ENCODE measurements at regions not wholly inside any gene's neighbourhood (a gene's known extent, or its start where the extent isn't known, plus 50 kb on each side); places are given as distances from the start of the nearest gene placed in this dataset.

DNA sequence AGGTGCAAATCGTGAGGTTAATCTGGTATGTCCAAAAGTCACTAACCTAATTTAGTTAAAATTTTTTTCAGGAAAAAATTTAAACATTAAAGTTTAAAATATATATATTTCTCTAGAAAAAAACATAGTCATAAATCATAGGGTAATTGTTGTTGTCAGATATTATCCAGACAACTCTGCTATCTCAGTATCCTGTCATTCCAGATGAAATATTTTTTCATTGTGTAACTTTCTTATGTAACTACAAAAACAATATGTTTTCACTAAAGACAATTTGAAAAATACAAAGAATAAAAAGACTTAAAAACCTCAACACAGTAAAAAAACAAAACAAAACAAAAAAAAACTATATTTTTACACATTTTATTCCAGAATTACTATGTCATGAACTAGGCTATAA is 57.6 kb downstream of the TENT5A start:
- TF ChIP-seq, protein P1, sequence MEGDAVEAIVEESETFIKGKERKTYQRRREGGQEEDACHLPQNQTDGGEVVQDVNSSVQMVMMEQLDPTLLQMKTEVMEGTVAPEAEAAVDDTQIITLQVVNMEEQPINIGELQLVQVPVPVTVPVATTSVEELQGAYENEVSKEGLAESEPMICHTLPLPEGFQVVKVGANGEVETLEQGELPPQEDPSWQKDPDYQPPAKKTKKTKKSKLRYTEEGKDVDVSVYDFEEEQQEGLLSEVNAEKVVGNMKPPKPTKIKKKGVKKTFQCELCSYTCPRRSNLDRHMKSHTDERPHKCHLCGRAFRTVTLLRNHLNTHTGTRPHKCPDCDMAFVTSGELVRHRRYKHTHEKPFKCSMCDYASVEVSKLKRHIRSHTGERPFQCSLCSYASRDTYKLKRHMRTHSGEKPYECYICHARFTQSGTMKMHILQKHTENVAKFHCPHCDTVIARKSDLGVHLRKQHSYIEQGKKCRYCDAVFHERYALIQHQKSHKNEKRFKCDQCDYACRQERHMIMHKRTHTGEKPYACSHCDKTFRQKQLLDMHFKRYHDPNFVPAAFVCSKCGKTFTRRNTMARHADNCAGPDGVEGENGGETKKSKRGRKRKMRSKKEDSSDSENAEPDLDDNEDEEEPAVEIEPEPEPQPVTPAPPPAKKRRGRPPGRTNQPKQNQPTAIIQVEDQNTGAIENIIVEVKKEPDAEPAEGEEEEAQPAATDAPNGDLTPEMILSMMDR (IDR thresholded peaks at IDR 0.05): no peak
- TF ChIP-seq POLR2A (IDR thresholded peaks at IDR 0.05; ENCODE audit: low read depth): no peak
- no peaks in the 10 kb centered on the region for H3K27me3 ChIP-seq
- intact Hi-C loops (cut with DNase I): no loop called here
- DNase-seq (ENCODE audit: extremely low spot score): no peak
- H3K4me3 ChIP-seq: no peak overlapping the region
- H3K27ac ChIP-seq (replicated peaks in 1 of 4): no peak overlapping the region
- H3K9me3 ChIP-seq: no peaks in the 10 kb centered on the region
- no peaks in the 10 kb centered on the region for H3K36me3 ChIP-seq
- peaks cover 2 to 18% (median 16%) of the 10 kb centered on the region in 4 donors for H3K4me1 ChIP-seq
- WGBS: 88% methylated on average over 1 of the region's 1 CpG

DNA sequence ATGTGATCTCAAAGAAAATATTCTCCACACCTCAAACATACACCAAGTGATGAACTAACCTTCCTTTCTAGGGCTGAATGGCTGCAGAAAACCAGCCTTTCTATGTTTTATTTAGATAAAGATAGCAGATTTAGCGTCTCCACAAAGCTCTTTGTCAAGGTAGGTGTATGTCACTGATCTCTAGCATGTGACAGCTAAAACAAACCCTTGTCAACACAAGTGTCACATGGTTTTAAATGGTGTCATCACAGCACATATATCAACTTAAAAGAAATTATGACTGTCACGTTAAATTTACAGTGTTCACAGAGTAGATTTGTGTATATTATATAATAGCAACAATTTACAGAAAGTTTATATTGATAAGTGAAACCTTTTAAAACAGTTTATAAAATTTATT is 58.3 kb downstream of the TENT5A start:
- TF ChIP-seq POLR2A (IDR thresholded peaks at IDR 0.05; ENCODE audit: low read depth) (no peak), POLR2AphosphoS5 (IDR thresholded peaks at IDR 0.05) (no peak), EP300 (IDR thresholded peaks at IDR 0.05) (no peak)
- TF ChIP-seq, protein P1 (IDR thresholded peaks at IDR 0.05): no peak
- Histone ChIP-seq H3K4me3 (no peak overlapping the region), H3K27me3 (no peaks in the 10 kb centered on the region), H3K27ac (replicated peaks in 1 of 4) (no peak overlapping the region), H3K36me3 (no peaks in the 10 kb centered on the region), H3K9me3 (no peaks in the 10 kb centered on the region), H3K4me1 (peaks cover 2 to 18% (median 16%) of the 10 kb centered on the region in 4 donors)
- no peak for DNase-seq (ENCODE audit: extremely low spot score)
- intact Hi-C loops (cut with DNase I): no loop called here
- 66% methylated on average over 2 of the region's 2 CpGs for WGBS

DNA sequence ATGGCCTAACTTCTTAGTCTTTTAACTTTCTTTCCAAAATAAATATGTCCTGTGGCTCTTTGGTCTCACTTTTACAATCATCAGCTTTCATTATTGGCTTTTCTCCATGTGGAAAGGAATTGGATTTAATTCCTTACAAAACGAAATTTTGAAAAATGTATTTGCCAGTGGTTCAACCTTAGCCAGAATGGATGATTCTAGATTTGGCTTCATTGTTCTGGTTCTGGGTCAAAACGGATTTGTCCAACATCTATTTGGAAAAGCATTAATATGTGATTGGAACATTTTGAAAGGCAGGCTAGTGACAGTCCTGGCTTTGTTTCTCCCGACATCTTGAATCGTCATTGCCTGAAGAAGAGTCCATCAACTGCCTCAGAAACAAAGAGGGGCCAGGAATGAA is 59.2 kb downstream of the TENT5A start:
- intact Hi-C loops (cut with DNase I): no loop called here
- DNase-seq (ENCODE audit: extremely low spot score): no peak
- TF ChIP-seq POLR2A (IDR thresholded peaks at IDR 0.05; ENCODE audit: low read depth) (no peak), EP300 (IDR thresholded peaks at IDR 0.05) (no peak), POLR2AphosphoS5 (IDR thresholded peaks at IDR 0.05) (no peak)
- TF ChIP-seq, protein P1 (IDR thresholded peaks at IDR 0.05): no peak
- 67% methylated on average over 4 of the region's 4 CpGs for WGBS
- no peaks in the 10 kb centered on the region for H3K36me3 ChIP-seq
- H3K27me3 ChIP-seq: no peaks in the 10 kb centered on the region
- H3K27ac ChIP-seq (replicated peaks in 1 of 4): no peak overlapping the region
- no peak overlapping the region for H3K4me3 ChIP-seq
- peaks cover 2 to 18% (median 16%) of the 10 kb centered on the region in 4 donors for H3K4me1 ChIP-seq
- H3K9me3 ChIP-seq: no peaks in the 10 kb centered on the region

DNA sequence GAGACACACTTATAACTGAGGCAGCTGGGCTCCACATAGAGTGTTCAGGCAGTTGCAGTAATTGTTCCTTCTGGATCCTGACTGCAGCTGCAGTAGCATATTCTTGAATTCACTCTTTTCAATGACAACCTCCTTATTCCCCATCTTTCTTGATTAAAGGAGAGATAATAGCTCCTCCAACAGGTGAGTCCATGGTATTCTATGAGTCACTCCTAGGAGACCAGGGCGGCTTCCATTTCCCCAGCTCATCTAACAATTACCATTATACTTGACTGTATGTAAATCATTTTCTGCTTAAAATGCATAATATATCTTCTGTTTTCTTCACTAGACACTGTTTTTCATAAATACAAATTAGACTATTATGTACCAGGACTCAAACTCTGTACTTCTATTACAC is 62.4 kb downstream of the TENT5A start:
- TF ChIP-seq POLR2A (IDR thresholded peaks at IDR 0.05; ENCODE audit: low read depth): no peak
- TF ChIP-seq EP300 (IDR thresholded peaks at IDR 0.05): no peak
- TF ChIP-seq, protein P1 (IDR thresholded peaks at IDR 0.05): no peak
- TF ChIP-seq POLR2AphosphoS5 (IDR thresholded peaks at IDR 0.05): no peak
- Histone ChIP-seq H3K4me3 (no peak overlapping the region), H3K27ac (replicated peaks in 1 of 4) (no peak overlapping the region), H3K36me3 (no peaks in the 10 kb centered on the region), H3K27me3 (no peaks in the 10 kb centered on the region), H3K9me3 (no peaks in the 10 kb centered on the region), H3K4me1 (no peaks in the 10 kb centered on the region)
- 100% methylated on average over 1 of the region's 1 CpG for WGBS
- no peak for DNase-seq (ENCODE audit: extremely low spot score)
- intact Hi-C loops (cut with DNase I): no loop called here

DNA sequence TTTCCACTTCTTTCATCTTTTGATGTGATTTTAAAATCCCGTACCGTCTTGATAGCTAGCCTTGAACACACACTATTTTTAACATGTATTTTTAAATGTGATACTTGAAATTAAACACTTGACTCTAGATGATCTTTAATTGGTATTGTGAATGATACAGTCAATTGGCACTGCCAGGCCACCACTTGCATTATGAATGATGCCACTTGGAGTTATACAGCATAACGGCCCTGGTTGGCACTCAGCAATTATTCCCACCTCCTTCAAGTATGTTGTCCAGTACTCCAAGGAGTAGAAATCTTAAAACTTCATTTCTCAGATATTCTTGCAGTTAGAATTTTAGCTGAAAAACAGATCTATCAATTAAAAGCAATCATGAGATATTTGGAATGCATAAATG is 62.9 kb downstream of the TENT5A start:
- 93% methylated on average over 3 of the region's 3 CpGs for whole genome bisulfite sequencing
- Histone ChIP-seq H3K4me1 (no peaks in the 10 kb centered on the region), H3K36me3 (no peaks in the 10 kb centered on the region), H3K4me3 (no peak overlapping the region), H3K9me3 (no peaks in the 10 kb centered on the region), H3K27ac (replicated peaks in 1 of 4) (no peak overlapping the region), H3K27me3 (no peaks in the 10 kb centered on the region)
- no peak for DNase-seq (ENCODE audit: extremely low spot score)
- TF ChIP-seq, protein P1 (IDR thresholded peaks at IDR 0.05): no peak
- TF ChIP-seq POLR2A (IDR thresholded peaks at IDR 0.05; ENCODE audit: low read depth) (no peak), EP300 (IDR thresholded peaks at IDR 0.05) (no peak), POLR2AphosphoS5 (IDR thresholded peaks at IDR 0.05) (no peak)
- intact Hi-C loops (cut with DNase I): no loop called here

All from esophagus muscularis mucosa (tissue), 4 donors.